Glomerular visceral epithelial cell (primary cell): ENCODE measurements at regions not wholly inside any gene's neighbourhood (a gene's known extent, or its start where the extent isn't known, plus 50 kb on each side); places are given as distances from the start of the nearest gene placed in this dataset.
"Not testable (repeated sequence)": the region's sequence is repeated elsewhere in the genome, so short reads cannot be mapped to it uniquely, and the experiment has no call there.

Experiments
- DNase-seq: peaks from one replicate; pipeline ENCODE4 v3.0.0-alpha.2; 2016; ENCODE audit errors: extremely low spot score

- no peak for DNase-seq
Observed at GRCh38 chr9:90058182-90058763, 453.5 kb downstream of the GADD45G start.

- DNase-seq, result no peak
Observed at GRCh38 chr9:90059436-90059835, 454.6 kb downstream of the GADD45G start.

- no peak for DNase-seq
Observed at GRCh38 chr9:90060256-90060655, 455.4 kb downstream of the GADD45G start.

GRCh38 chr9:90061187-90061586, 456.4 kb downstream of the GADD45G start:
- DNase-seq, result no peak

- DNase-seq, result no peak
Observed at GRCh38 chr9:90062982-90063381, 458.2 kb downstream of the GADD45G start.

GRCh38 chr9:90064248-90064647, 459.4 kb downstream of the GADD45G start:
- DNase-seq, result no peak

GRCh38 chr9:90064971-90065370, 460.2 kb downstream of the GADD45G start:
- no peak for DNase-seq

- no peak for DNase-seq
Observed at GRCh38 chr9:90065851-90066250, 461.0 kb downstream of the GADD45G start.

GRCh38 chr9:90069085-90069484, 464.3 kb downstream of the GADD45G start:
- no peak for DNase-seq

GRCh38 chr9:90070056-90070455, 465.2 kb downstream of the GADD45G start:
- DNase-seq, result no peak

- DNase-seq, result no peak
Observed at GRCh38 chr9:90070469-90070868, 465.7 kb downstream of the GADD45G start.

- DNase-seq, result no peak
Observed at GRCh38 chr9:90070931-90071660, 466.3 kb downstream of the GADD45G start.

GRCh38 chr9:90073186-90073945, 468.6 kb downstream of the GADD45G start:
- DNase-seq, result no peak

- DNase-seq, result no peak
Observed at GRCh38 chr9:90074316-90074962, 469.6 kb downstream of the GADD45G start.

GRCh38 chr9:90077598-90077997, 472.8 kb downstream of the GADD45G start:
- not testable (repeated sequence) for DNase-seq

- no peak for DNase-seq
Observed at GRCh38 chr9:90078988-90079421, 474.2 kb downstream of the GADD45G start.

GRCh38 chr9:90085633-90086032, 480.8 kb downstream of the GADD45G start:
- DNase-seq, result no peak

- DNase-seq, result no peak
Observed at GRCh38 chr9:90086101-90086511, 481.3 kb downstream of the GADD45G start.

- DNase-seq, result no peak
Observed at GRCh38 chr9:90088434-90088833, 483.6 kb downstream of the GADD45G start.

GRCh38 chr9:90088856-90089255, 484.0 kb downstream of the GADD45G start:
- no peak for DNase-seq

- no peak for DNase-seq
Observed at GRCh38 chr9:90090997-90091396, 486.2 kb downstream of the GADD45G start.

GRCh38 chr9:90092508-90092907, 487.7 kb downstream of the GADD45G start:
- DNase-seq, result no peak
